Endodermal cell (in vitro differentiated cells): ENCODE measurements at regions not wholly inside any gene's neighbourhood (a gene's known extent, or its start where the extent isn't known, plus 50 kb on each side); places are given as distances from the start of the nearest gene placed in this dataset.

Experiments
- DNase-seq: peaks from one replicate; pipeline ENCODE4 v3.0.0-alpha.2; 2017
- H3K27ac ChIP-seq: 2 replicates; pipeline ENCODE4 v1.5.1; 2013; ENCODE audit warnings: mild to moderate bottlenecking, low read depth, low read length, moderate library complexity
- H3K27me3 ChIP-seq: 2 replicates; pipeline ENCODE4 v1.6.1; 2013; ENCODE audit warnings: mild to moderate bottlenecking, low read length, moderate library complexity; ENCODE audit not compliant: insufficient read depth, control insufficient read depth, poor library complexity, severe bottlenecking
- H3K36me3 ChIP-seq: 2 replicates; pipeline ENCODE4 v1.7.0; 2013; ENCODE audit warnings: mild to moderate bottlenecking, low read length, moderate library complexity; ENCODE audit not compliant: control insufficient read depth, insufficient read depth
- H3K4me1 ChIP-seq: one replicate; pipeline ENCODE4 v1.7.0; 2013; ENCODE audit warnings: low read length; ENCODE audit not compliant: control insufficient read depth, insufficient read depth
- H3K4me3 ChIP-seq: 2 replicates; pipeline ENCODE4 v1.5.1; 2013; ENCODE audit warnings: mild to moderate bottlenecking, low read length, moderate library complexity
- H3K9ac ChIP-seq: 2 replicates; pipeline ENCODE4 v1.6.1; 2013; ENCODE audit warnings: mild to moderate bottlenecking, low read length, moderate library complexity; ENCODE audit not compliant: poor library complexity, severe bottlenecking; ENCODE audit errors: extremely low read depth
- H3K9me3 ChIP-seq: 2 replicates; pipeline ENCODE4 v1.6.1; 2013; ENCODE audit warnings: mild to moderate bottlenecking, low read length, moderate library complexity; ENCODE audit not compliant: control insufficient read depth
- H3K27ac Mint-ChIP-seq: 2 replicates; pipeline ENCODE4 v1.8.0; 2020; ENCODE audit warnings: mixed read lengths
- H3K27me3 Mint-ChIP-seq: 2 replicates; pipeline ENCODE4 v1.8.0; 2021; ENCODE audit warnings: mild to moderate bottlenecking, mixed read lengths; ENCODE audit not compliant: insufficient read depth
- H3K36me3 Mint-ChIP-seq: 2 replicates; pipeline ENCODE4 v1.8.0; 2020; ENCODE audit warnings: low read depth, mixed read lengths
- H3K4me1 Mint-ChIP-seq: 2 replicates; pipeline ENCODE4 v1.8.0; 2020; ENCODE audit warnings: mixed read lengths
- H3K4me3 Mint-ChIP-seq: 2 replicates; pipeline ENCODE4 v1.8.0; 2020; ENCODE audit warnings: mild to moderate bottlenecking, moderate library complexity, mixed read lengths
- H3K9me3 Mint-ChIP-seq: 2 replicates; pipeline ENCODE4 v1.8.0; 2020; ENCODE audit warnings: mild to moderate bottlenecking, mixed read lengths
- WGBS, 2 experiments: methylation state at CpG; one replicate each; pipeline versions ENCODE4 v1.1.5 to v1.1.7; 2013; ENCODE audit warnings: missing lambda C conversion rate in 2 of 2, mixed read lengths in 1 of 2; ENCODE audit not compliant: insufficient coverage in 1 of 2, insufficient read length in 1 of 2; 5-methylcytosine and 5-hydroxymethylcytosine counted together
- TF ChIP-seq, protein P1 (sequence below): fragments of 200-600 bp; sonication (generic); conservative IDR thresholded peaks from 2 replicates; pipeline ENCODE4 v1.5.0; 2021; ENCODE audit warnings: antibody characterized with exemption, mild to moderate bottlenecking

DNA sequence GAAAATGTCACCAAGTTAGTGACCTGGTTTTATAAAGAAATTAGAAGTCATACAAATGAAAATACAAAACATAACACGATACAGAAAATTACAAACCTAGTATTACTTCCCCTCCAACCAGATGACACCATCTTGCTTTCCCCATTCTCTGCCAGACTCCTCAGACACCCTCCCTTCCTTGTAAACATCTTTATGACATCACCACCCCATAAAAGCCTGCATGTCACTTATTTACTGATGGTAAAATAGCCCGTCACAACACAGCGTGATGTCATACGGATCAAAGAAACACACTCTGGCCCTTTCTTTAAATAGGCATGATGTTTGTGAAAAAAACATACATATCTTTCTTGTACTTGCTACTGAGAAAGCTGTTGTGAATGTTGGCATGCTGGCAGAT is 254.8 kb upstream of the SOX11 start:
- no peak for DNase-seq
- 90 to 91% methylated on average over 2 to 4 of the region's 4 CpGs for WGBS, 2 experiments
- TF ChIP-seq, protein P1, sequence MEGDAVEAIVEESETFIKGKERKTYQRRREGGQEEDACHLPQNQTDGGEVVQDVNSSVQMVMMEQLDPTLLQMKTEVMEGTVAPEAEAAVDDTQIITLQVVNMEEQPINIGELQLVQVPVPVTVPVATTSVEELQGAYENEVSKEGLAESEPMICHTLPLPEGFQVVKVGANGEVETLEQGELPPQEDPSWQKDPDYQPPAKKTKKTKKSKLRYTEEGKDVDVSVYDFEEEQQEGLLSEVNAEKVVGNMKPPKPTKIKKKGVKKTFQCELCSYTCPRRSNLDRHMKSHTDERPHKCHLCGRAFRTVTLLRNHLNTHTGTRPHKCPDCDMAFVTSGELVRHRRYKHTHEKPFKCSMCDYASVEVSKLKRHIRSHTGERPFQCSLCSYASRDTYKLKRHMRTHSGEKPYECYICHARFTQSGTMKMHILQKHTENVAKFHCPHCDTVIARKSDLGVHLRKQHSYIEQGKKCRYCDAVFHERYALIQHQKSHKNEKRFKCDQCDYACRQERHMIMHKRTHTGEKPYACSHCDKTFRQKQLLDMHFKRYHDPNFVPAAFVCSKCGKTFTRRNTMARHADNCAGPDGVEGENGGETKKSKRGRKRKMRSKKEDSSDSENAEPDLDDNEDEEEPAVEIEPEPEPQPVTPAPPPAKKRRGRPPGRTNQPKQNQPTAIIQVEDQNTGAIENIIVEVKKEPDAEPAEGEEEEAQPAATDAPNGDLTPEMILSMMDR: no peak
- no peaks in the 10 kb centered on the region for H3K9me3 ChIP-seq
- H3K36me3 ChIP-seq: no peaks in the 10 kb centered on the region
- H3K4me1 ChIP-seq: no peaks in the 10 kb centered on the region
- H3K4me3 ChIP-seq: no peak overlapping the region
- Mint-ChIP-seq H3K27me3 (no peaks in the 10 kb centered on the region), H3K27ac (no peak overlapping the region), H3K36me3 (no peaks in the 10 kb centered on the region), H3K4me3 (no peak overlapping the region), H3K4me1 (no peaks in the 10 kb centered on the region), H3K9me3 (no peaks in the 10 kb centered on the region)
- no peak overlapping the region for H3K9ac ChIP-seq
- H3K27me3 ChIP-seq: no peaks in the 10 kb centered on the region
- no peak overlapping the region for H3K27ac ChIP-seq

DNA sequence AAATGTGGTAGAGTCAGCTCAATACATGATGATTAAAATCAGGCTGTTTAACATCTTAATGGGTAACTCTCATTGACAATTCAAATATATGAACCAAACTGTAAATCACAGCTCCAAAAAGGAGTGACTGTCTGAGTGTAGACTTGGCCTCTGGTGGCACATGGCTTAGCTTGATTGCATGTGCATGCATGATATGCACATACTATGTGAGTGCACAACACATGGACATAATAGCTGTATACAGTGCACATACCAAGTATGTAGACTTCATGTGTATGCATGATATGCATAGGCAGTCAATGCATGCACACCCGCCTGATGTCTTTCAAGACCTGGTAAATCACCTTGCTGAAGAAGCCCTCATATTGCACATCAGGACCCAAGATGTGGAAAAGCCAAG is 252.0 kb upstream of the SOX11 start:
- Histone ChIP-seq H3K9ac (no peak overlapping the region), H3K27ac (no peak overlapping the region), H3K9me3 (no peaks in the 10 kb centered on the region), H3K4me1 (no peaks in the 10 kb centered on the region), H3K4me3 (no peak overlapping the region), H3K27me3 (no peaks in the 10 kb centered on the region), H3K36me3 (no peaks in the 10 kb centered on the region)
- WGBS, 2 experiments: 89 to 91% methylated on average over 1 of the region's 1 CpG
- H3K27me3 Mint-ChIP-seq: no peaks in the 10 kb centered on the region
- no peak overlapping the region for H3K4me3 Mint-ChIP-seq
- no peak for DNase-seq
- no peaks in the 10 kb centered on the region for H3K36me3 Mint-ChIP-seq
- TF ChIP-seq, protein P1: no peak
- no peak overlapping the region for H3K27ac Mint-ChIP-seq
- no peaks in the 10 kb centered on the region for H3K9me3 Mint-ChIP-seq
- no peaks in the 10 kb centered on the region for H3K4me1 Mint-ChIP-seq

DNA sequence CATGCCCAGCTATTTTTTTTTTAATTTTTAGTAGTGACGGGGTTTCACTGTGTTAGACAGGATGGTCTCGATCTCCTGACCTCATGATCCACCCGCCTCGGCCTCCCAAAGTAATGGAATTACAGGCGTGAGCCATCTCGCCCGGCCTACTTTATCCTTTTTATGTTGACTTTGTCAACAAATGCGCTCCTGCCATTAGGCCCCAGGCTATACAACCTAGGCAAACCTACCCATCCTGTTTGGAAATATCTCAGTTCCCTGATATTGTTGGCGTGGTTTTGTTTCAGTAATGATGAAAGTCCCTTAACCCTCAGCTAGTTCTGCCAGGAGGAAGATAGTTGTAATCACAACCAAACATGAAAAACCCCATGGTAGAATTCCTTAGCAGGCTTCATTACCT is 249.4 kb upstream of the SOX11 start:
- Histone ChIP-seq H3K4me3 (no peak overlapping the region), H3K36me3 (no peaks in the 10 kb centered on the region), H3K27ac (no peak overlapping the region), H3K9ac (no peak overlapping the region), H3K27me3 (no peaks in the 10 kb centered on the region), H3K4me1 (no peaks in the 10 kb centered on the region), H3K9me3 (no peaks in the 10 kb centered on the region)
- no peak overlapping the region for H3K4me3 Mint-ChIP-seq
- H3K27me3 Mint-ChIP-seq: no peaks in the 10 kb centered on the region
- WGBS, 2 experiments: 88 to 100% methylated on average over 5 to 9 of the region's 9 CpGs
- DNase-seq: no peak
- H3K9me3 Mint-ChIP-seq: no peaks in the 10 kb centered on the region
- TF ChIP-seq, protein P1: no peak
- H3K4me1 Mint-ChIP-seq: no peaks in the 10 kb centered on the region
- no peaks in the 10 kb centered on the region for H3K36me3 Mint-ChIP-seq
- no peak overlapping the region for H3K27ac Mint-ChIP-seq
